HG03103 (cell line): ENCODE measurements at regions not wholly inside any gene's neighbourhood (a gene's known extent, or its start where the extent isn't known, plus 50 kb on each side); places are given as distances from the start of the nearest gene placed in this dataset.

Experiments used
- ATAC-seq: cut with Tn5 transposase; IDR thresholded peaks from one replicate; pipeline ENCODE4 v1.9.1; 2021; ENCODE audit warnings: low read depth; ENCODE audit not compliant: unreplicated experiment

DNA sequence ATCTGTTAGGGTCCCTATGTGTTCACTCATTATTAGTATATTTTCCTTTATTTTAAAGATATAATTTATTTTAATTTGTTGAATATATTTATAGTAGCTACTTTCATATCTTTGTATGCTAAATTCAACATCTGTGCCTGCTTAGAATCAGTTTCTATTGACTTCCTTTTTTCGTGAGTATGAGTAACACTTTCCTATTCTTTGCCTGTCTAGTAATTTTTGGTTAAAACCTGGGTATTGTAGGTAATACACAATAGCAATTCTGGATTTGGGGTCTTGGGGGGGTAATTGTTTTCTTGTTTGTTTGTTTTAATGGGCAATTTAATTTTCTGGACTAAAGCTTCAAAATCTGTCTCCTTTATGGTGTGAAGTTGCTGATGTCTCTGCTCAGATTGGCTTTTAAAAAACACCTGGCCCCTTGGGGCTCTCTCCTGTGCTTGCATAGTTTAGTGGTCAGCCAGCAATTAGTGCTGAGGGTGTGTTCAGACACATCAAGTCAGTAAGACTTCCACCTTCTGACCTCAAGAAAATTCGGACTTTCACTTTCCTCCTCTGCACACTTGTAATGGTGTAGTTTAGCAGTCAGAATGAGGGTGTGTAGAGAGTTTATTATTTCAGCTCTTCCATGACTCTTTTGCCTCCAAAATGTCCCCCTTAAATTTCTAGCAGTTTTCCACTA is 124.4 kb upstream of the MAP1B start:
- no peak for ATAC-seq

DNA sequence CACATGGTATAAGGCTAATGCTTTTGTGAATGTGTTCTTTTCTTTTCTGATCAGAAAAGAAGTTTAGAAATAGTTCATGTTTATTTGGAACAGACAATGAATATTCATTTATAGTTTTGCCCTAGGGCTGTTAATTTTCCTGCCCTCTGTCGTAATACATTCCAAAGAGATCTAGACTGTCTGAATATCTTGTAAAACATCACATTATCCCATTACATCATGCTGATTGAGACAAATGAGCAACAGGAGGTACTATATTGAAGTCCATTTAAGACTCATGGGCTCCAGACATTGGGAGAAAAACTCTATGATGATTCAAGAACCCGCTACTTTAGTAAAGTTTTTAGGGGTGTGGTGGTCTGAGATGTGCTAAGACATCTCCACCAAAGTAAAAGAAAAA is 121.2 kb upstream of the MAP1B start:
- ATAC-seq = no peak

DNA sequence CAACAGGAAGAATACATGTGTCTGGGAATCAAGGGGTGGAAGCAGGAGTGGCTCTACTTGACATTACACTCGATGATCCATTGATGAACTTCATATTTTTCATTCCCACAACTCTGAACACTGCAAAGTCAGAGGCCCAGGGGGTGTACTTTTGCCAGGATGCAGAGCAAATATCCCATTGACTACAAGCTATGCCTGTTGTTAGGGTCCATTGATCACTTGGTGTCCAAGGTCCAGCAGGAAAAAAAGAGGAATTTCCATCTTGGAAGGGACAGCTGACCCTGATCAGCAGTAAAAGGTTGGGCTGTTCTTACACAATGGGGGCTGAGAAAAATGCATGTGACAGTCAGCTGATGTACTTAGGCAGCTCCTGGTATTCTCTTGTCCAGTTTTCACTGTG is 118.5 kb upstream of the MAP1B start:
- no peak for ATAC-seq

DNA sequence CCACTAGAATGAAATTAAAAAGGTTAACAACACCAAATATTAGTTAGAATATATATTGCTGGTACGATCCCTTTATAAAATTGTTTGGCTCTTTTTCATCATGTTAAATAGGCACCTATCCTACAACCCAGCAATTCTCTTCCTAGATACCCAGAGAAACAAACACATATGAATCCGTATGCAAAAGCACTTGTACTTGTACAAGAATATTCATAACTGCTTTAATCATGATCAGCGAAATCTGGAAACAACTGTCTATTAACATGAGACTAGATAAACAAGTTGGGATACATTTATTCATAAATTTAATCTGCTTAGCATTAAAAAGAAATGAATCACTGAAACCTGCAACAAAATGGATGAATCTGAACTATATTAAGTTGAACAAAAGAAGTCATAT is 113.7 kb upstream of the MAP1B start:
- ATAC-seq = no peak

DNA sequence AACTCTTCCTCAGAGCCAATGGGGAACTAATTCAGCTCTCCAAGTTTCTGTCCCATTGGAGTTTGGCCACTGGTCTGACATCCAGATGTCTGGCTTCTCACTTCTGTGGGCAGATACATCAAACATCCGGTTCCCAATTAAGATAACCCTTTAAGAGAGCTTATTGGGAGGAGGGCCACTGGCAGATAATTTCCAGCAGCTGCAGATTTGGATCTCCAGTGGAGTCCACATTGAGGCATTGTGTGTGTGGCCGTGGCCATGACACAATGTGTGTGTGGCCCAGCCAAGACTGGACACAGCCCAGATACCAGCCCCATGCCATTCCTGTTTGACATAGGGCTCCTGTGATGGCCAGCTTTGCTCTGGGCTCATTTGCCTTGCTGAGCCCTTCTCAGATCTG is 110.5 kb upstream of the MAP1B start:
- ATAC-seq = no peak

DNA sequence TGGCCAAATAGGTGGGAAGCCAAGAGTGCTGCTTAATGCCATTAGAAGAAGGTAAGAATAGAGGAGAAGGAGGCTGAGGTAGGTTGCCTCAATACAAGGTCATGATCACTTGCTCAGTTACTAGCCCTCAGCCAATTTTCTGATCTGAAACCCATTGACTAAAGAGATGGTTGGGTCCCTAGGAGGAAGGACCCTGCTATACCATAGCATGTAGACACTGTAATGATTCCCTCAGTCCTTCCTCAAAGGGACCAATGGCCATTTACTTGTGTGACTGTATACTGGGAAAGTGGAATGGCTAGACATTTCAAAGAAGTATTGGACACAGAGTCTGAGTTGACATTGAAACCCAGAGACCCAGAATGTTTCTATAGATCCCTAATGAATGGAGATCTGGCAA is 108.5 kb upstream of the MAP1B start:
- ATAC-seq = no peak

DNA sequence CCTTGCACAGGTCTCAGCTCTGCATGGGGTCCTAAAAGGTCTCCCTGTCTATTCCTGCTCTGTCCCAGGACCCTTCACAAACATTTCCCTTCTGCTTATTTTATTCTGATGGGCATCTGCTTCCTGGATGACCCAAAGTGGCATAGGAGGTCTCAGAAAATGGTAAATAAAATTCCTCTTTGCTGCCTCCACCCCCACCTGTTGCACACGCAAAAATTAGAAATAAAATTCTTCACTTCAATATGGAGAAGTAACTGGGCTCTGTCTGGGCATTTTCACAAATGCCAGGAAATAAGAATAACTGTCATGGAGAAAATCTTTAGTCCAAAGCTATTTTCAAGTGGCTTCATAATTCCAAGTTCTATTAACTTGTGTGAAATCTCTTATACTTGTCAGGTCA is 106.6 kb upstream of the MAP1B start:
- ATAC-seq = no peak

DNA sequence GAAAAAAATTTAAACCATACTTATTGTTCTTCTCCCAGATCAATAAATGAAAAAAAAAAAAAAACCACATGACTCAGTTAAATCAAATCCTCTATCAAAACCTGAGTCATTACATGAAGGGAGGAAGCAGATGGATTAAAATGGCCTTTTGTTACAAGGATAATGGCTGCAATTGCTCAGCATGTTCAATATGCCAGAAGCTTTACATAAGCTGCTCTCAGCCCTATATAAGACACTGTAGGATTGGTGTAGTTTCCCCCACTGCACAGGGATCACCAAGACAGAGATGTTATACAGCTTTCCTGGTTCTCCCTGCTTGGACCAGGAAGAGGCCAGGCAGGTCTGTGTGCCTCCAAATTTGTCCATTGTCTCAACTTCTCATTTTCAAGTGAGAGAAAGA is 101.6 kb upstream of the MAP1B start:
- ATAC-seq = no peak

DNA sequence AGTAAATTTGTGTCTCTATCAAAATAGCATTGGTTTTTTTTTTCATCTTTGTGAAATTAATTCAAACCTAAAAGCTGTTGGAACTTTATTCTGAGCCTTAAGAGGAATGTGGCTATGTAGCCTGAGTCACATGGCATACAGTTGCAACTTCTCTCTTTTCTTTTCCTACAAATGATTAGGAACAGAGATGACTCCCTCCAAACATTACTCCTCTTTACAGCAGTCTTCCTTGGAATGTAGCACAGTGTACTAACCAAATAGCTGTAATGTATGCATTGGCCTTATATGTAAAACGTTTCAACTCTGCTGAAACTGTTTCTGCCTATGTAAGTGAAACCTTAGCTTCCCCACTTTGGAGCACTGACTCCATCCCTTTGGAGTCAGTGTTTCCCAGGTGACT is 100.9 kb upstream of the MAP1B start:
- ATAC-seq = no peak

DNA sequence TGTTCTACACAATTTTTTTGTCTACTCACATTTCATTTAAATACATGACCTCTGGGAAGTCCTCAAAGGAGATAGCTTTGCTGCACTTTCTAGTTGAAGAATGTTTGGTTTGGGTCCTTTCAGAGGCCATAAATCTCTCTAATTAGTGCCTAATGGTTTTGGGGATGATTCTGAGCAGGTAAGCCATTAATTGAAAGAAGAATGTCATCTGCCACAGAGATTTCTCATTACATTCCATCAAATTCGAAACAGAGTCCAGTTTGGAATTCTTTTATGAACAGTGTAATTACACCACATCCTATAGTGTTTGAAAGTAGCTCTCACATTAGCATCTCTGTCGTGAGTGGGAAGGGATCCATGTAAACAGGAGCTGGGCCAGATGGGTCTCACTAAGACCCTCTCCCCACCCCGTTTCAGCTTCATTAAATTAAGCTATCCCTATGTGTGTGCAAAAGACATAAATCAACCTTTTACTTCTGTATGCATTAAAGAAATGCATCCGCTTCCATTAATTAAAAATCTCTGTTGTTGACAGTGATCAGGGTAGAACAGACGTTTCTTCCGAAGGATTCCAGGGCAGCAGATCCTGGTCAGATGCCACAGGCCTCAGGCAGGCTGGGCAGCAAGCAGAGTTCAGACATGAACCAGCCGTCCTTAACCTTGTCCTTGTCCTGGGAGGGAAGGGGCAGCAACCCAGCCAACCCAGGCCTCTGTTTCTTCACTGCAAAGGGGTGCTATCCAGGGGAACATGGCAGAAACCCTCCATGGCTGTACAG is 99.8 kb upstream of the MAP1B start:
- no peak for ATAC-seq

DNA sequence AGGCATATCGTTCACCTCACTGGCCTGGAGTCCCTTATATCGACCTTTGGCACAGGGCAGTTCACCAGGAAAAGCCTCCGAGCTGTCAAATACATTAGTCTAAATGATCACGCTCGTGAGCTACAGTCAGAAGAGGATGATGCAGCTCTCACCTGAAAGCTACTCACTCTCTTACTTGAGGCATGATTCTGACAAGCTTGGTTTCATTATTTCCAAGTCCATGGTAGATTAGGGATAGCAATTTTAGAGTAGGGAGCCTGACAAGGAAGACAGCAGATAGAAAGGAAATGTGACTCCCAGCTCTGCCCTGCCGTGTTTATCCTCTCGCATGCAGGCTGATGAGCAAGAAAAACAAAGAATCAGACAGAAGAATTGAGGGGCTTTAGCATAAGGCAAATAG is 98.0 kb upstream of the MAP1B start:
- no peak for ATAC-seq

DNA sequence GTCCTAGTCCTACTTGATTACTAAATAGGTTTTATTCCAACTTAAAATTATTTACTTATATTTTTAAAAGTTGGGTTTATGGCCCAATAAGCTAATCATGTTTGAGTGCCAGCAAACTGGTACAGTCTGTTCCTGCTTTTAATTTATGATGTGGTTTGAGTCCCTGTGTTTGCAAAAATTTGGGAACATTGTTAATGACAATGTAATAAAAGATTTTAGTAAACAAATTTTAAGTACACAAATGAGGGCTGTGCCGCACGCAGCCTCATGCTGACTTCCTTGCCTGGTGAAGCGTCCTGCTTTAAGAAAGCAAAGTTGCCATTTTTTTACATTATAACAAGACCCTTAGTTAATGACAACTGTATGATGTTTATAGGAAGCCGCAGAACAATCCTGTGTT is 96.8 kb upstream of the MAP1B start:
- no peak for ATAC-seq

DNA sequence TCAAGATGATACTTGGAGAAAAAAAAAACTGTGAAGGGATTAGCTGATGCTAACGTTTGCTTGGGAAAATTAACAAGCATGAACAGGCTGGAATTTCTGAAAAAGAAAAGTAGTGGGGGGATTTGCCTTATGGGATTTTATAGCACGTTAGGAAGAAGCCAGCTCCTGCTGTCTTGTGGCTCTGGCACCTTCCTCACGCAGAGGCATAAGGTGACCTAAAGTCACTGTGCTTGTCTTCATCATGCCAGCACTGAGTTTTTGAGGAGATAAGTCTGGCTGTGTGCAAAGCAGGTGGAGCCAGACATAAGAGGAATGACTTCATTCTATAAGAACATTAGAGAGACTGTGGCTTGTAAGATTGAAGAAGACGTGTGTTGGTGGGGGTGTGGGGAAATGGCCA is 94.4 kb upstream of the MAP1B start:
- no peak for ATAC-seq

DNA sequence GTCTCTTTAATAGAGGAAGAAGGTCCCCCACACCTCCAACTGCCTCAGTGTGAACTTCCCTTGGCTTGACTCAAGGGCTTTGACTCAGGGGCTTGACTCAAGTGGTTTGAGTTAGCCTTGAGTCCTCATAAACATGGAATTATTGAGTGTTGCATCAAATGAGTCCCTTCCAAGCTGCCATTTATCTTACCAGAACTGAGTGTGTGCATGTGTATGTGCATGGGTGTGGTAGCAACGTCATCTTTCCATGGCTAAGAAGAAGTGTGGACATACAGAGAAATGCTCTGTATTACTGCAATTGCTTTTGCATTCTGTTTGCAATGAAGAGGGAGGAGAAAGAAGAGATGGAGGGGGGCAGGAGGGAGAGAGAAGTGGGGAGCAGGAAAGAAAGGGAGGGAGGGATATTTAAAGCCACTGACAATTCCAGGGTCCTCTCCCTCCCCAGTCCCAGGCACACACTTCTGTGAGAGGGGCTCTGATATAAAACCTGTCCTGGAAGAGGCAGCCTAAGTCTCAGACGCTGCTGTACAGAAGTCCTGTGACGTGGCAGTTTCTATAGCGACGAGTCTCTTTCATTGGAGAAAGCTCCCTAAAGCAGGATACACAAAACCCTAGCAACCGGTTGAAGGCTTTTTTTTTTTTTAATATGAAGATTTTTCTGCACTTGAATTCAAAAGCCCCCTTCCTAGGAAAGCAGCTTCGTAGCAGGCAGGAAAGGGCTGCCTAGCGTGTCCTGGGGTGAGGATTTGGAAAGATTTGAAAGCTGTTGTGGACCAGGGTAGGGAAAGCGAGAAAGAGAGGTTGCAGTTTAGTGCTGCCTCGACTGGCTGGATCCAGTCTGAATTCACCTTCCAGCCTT is 93.3 kb upstream of the MAP1B start:
- ATAC-seq = no peak

DNA sequence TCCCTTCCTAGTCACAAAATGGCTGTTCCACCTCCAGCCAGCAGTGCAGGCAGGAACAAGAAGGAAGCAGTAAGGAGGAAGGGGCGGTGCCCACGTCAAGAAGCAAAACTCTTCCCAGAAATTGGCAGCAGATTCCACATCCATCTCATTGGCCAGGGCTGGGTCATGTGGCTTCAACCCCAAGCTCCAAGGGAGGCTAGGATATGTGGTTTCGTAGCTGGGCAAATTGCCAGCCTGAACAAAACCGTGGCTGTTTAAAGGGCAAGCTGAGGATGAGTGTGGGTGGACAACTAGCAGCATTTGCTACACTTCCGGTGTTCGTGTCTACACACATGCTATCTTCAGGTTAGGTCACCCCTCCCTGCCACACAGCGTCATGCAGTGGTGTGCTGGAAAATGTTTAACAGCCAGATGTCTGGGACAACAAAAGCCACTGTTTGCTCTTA is 92.1 kb upstream of the MAP1B start:
- no peak for ATAC-seq

DNA sequence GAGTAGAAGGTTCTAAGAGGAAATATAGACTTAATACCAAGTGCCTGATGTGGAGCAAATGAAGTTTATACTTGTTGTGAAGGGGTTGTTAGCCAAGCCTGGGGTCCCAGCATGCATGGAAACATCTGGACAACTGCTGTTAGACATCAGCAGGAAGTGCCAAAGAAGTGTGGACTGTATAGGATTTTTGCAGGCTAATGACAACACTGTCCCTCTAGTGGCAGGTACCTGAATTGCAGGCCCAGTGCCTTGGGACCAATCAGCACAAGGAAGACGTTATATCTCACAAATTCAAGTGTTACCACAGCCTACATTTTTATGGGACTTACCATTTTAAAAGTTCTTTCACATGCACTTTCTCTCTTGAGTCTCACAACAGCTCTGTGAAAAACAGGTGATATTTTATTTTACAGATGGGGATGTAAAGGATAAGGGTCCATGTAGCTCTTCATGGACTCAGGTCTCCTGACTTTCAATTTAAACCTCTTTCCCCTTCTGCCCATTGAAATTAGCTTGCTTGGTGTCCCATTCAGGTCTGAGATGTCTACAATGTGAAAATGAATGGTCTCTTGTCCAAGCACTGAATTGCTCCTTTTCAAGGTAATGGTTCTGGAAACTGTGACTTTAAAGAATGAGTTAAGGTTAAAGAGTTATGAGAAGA is 89.0 kb upstream of the MAP1B start:
- no peak for ATAC-seq

DNA sequence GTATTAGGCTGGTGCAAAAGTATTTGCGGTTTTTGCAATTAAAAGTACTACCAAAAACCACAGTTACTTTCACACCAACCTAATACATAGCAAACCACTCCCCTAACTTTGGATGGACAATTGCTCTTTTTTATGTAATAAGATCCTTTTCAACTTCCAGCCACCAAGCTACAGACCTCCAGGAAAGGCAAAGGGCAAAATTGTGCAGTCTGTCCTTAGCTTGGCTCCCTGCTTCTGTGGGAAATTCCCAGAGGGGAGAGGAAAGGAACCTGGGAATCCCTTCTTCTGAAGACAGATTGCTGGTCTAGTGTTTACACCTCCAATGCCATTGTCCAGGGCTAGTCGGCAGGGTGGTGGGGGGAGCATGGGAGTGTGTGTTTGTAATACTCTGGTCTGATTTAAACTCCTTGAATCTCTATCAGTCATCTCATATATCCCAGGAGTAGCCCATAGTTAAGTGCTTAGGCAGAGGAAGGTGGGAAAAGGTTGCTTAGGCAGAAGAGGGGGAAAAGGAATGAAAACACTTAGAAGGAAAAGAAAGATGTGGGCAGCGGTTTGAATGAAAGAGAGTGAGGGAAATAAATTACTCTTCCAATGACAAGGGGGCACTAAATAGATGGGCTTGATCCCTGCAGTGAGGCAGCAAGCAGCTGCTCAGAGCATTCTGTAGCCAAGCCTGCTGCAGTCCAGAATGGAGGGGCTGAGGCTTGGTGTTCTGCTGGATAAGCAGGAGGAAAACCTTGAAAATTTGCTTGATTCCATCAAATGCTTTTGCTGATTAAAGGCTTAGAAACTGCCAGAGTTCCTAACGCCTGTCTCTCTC is 86.9 kb upstream of the MAP1B start:
- no peak for ATAC-seq

DNA sequence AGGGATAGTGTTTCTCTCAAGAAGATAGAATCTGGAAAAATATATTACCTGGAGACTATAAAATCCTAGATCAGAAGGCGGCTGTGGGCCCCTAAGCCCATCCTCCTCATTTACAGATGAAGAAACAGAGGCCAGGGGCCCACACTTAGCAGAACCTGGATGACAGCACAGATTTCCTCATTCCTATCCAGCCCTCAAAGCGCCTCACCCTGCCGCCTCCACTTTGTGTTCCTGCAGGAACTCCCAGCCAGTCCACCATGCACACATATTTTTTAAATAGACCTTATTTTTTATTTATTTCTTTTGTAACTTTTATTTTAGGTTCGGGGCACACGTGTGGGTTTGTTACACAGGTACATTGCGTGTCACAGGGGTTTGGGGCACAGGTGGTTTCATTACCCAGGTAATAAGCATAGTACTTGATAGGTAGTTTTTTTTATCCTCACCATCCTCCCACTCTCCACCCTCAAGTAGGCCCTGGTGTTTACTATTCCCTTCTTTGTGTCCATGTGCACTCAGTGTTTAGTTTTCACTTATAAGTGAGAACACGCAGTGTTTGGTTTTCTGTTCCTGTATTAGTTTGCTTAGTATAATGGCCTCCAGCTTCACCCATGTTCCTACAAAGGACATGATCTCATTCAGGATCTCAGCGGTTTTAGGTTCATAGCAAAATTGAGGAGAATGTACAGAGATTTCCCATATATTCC is 85.5 kb upstream of the MAP1B start:
- no peak for ATAC-seq

DNA sequence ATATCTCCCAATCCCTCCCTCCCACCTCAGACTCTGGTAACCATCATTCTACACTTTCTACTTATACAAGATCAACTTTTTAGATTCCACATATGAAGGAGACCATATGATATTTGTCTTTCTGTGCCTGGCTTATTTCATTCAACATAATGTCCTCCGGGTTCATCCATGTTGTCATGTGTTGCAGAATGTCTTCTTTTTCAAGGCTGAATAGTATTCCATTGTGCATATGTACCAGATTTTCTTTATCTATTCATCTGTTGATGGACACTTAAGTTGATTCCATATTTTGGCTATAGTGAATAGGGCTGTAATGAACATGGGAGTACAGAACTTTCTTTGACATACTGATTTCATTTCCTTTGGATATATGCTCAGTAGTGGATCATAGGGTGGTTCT is 78.9 kb upstream of the MAP1B start:
- no peak for ATAC-seq
